ENCODE measurements at regions not wholly inside any gene's neighbourhood (a gene's known extent, or its start where the extent isn't known, plus 50 kb on each side); places are given as distances from the start of the nearest gene placed in this dataset.
"Not testable (repeated sequence)": the region's sequence is repeated elsewhere in the genome, so short reads cannot be mapped to it uniquely, and the experiment has no call there.

DNA sequence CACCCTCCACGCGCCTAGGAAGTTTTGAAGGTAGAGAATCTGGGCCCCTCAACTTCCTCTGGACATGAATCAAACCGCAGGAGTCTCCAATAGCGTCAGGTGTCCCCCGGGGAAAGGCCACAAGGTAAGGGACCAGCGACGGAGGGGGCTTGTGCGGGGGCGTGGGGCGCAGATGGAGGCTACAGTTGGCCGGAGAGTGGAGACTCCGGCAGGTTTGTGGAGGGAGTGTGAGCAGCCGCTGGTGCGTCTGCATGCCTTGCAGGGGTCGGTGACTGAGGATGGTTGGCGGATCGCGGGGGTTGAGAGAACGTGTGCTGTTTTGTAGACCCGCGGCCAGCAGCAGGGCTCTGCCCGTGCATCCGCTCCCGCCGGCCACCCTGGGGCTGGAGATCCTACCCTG lies 303.3 kb upstream of the DPP6 start:
- DNase-seq (ENCODE audit: low read depth); H3K4me3 ChIP-seq (ENCODE audit: low read depth, low read length): not testable (repeated sequence)

DNA sequence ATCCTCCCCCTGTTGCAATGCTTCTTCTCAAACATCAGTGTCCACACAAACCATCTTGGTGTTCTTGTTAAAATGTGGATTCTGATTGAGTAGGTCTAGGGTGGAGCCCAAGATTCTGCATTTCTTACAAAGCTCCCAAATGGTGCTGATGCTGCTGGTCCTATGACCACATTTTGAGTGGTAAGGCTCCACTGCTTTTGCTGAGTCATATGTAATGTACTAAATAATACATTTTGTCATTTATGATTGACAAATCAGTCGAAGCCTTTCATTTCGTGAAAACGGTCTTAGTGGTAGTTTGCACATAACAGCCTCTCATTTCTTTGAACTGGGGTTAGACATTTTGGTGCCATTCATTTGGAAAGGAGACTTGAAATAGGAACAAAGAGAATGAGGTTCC lies 286.3 kb upstream of the DPP6 start:
- not testable (repeated sequence) for DNase-seq (ENCODE audit: low read depth); H3K4me3 ChIP-seq (ENCODE audit: low read depth, low read length)

DNA sequence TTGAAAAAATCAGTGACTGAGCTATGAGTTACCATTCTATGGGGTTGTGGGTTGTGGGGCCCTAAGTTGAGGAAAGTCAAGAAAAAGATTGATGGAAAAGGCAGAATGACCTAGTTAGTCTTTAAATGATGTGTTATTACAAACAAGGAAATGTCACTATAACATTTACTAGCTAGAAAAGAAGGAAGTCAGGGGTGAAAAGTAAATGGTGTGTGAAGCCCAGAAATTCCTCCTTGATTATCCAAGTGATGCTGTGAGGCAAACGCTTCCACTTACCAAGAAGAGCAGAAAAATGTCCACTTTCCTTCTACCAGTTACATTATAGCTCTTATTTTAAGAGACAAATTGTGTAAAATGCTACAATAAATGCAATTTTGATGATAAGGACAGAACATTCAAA lies 285.3 kb upstream of the DPP6 start:
- not testable (repeated sequence) for DNase-seq (ENCODE audit: low read depth); H3K4me3 ChIP-seq (ENCODE audit: low read depth, low read length)

DNA sequence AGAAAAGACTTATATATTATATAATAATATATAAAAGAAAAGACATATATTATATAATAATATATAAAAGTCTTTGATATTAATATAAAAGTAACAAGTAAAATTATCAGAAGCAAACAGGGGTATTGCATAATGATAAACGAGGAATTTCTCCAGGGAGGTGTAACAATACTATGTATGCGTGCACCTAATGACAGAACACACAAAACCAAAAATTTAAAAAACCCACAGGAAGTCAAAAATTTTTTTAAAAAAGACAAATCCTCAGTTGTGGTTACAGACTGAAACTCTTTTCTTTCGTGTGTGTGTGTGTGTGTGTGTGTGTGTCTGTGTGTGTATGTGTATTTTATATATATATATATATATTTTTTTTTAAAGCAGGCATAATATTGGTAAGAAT lies 279.2 kb upstream of the DPP6 start:
- no peak overlapping the region for H3K4me3 ChIP-seq (ENCODE audit: low read depth, low read length)
- TF ChIP-seq, protein P1, sequence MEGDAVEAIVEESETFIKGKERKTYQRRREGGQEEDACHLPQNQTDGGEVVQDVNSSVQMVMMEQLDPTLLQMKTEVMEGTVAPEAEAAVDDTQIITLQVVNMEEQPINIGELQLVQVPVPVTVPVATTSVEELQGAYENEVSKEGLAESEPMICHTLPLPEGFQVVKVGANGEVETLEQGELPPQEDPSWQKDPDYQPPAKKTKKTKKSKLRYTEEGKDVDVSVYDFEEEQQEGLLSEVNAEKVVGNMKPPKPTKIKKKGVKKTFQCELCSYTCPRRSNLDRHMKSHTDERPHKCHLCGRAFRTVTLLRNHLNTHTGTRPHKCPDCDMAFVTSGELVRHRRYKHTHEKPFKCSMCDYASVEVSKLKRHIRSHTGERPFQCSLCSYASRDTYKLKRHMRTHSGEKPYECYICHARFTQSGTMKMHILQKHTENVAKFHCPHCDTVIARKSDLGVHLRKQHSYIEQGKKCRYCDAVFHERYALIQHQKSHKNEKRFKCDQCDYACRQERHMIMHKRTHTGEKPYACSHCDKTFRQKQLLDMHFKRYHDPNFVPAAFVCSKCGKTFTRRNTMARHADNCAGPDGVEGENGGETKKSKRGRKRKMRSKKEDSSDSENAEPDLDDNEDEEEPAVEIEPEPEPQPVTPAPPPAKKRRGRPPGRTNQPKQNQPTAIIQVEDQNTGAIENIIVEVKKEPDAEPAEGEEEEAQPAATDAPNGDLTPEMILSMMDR (conservative IDR thresholded peaks at IDR 0.05; ENCODE audit: low read depth, low read length) = no peak
- DNase-seq (ENCODE audit: low read depth) = no peak

DNA sequence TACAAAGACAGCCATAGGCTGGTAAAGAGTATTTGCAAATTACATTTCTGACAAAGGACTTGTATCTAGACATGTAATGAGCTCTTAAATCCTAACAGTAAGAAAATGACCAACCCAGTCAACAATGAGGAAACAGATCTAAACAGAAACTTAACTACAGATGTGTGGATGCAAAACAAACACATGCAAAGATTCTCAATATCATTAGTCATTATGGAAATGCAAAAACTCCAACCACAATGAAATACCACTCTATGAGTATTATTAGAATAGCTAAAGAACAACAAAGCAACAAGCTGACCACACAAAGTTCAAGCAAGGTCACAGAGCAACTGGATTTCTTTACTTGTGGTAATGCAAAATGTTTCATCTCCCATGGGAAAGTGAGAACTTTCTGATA lies 275.3 kb upstream of the DPP6 start:
- not testable (repeated sequence) for DNase-seq (ENCODE audit: low read depth); H3K4me3 ChIP-seq (ENCODE audit: low read depth, low read length)

DNA sequence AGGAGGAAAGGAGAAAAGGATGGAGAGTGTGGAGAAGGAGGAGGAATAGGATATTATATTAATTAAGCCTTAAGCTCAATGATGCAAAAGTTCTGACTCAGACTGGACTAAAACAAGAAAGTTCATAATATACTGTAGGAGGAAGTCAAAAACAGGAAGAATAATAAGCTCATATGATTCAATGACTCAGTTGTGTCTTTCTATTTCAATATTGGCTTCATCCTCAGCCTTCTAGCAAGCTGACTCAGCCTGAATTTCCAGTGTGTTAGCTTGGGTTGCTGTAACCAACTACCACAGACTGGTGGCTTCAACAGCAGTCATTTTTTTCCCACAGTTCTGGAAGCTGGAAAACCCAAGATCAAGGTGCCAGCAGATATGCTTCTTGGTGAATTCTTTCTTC lies 254.8 kb upstream of the DPP6 start:
- not testable (repeated sequence) for H3K4me3 ChIP-seq (ENCODE audit: low read depth, low read length); DNase-seq (ENCODE audit: low read depth)

DNA sequence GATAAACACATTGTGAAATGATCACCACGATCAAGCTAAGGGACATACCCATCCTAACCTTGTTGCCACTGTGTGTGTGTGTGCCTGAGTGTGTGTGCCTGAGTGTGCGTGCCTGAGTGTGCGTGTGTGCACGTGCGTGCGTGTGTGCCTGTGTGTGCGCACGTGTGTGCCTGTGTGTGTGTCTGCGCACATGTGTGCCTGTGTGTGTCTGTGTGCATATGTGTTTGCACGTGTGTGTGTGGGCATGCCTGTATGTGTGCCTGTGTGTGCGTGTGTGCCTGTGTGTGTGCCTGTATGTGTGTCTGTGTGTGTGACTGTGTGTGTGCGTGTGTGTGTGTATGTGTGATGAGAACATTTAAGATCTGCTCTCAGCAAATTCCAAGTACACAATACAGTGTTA lies 244.1 kb upstream of the DPP6 start:
- no peak overlapping the region for H3K4me3 ChIP-seq (ENCODE audit: low read depth, low read length)
- no peak for DNase-seq (ENCODE audit: low read depth)
- TF ChIP-seq, protein P1 (conservative IDR thresholded peaks at IDR 0.05; ENCODE audit: low read depth, low read length) = no peak

DNA sequence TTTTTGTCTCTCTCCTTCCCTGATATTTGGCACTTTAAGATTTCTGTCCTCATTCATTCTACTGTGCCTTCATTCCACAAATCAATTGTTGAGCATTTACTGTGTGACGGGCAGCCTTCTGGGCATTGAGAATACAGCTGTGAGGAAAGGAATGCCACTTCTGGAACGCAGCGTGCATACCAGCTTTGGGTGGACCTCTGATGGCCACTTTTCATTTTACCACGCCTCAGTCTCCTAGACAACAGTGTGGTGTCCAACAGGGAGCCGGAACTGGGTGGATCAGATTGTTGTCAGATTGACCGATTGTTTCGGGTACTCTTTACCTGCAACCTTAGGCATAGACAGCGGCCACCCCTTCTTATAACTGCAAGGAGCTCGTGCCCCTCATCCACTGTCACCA lies 222.7 kb upstream of the DPP6 start:
- DNase-seq (ENCODE audit: low read depth) = no peak

DNA sequence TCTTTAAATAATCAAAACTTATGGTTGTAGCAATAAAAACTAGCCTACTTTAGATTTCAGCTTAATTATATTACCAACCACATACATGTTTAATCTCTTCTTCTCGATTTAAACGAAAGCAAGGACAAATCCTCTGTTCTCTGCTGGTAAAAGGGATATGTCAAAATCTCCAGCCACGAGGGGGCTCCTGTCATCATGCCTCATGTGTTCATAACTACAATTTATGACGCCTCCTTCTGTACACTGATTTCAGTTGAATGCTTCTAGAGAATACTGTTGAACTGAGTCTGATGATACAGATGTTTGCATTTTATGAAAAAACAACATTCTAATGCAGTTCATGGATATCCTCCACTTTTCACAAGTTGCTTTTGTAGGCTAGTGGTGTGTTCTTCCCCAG lies 220.0 kb upstream of the DPP6 start:
- TF ChIP-seq, protein P1 (conservative IDR thresholded peaks at IDR 0.05; ENCODE audit: low read depth, low read length) = no peak
- DNase-seq (ENCODE audit: low read depth) = no peak
- no peak overlapping the region for H3K4me3 ChIP-seq (ENCODE audit: low read depth, low read length)

More for the DNA sequence above, 222.7 kb upstream of the DPP6 start:
- H3K4me3 ChIP-seq (ENCODE audit: low read depth, low read length) = no peak overlapping the region
- TF ChIP-seq, protein P1 (conservative IDR thresholded peaks at IDR 0.05; ENCODE audit: low read depth, low read length) = no peak

DNA sequence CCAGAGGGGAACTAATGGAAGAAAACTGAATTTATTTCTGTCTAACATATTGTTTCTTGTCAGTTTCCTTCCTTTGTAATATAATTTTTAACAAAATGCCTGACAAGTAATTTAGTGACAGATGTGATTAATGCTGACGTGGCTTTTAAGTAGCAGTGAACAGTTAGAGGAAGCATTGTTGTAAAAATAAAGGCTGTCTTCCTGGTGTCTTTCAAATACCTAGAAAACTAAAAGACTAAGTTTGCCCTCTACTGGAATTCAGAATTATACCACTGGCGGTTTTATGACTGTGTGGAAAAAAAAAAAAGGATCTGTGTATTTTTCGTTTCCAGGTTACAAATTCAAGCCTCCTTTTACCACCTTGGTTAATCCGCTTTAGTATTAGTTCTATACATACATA lies 217.1 kb upstream of the DPP6 start:
- H3K4me3 ChIP-seq (ENCODE audit: low read depth, low read length) = no peak overlapping the region
- no peak for DNase-seq (ENCODE audit: low read depth)
- TF ChIP-seq, protein P1 (conservative IDR thresholded peaks at IDR 0.05; ENCODE audit: low read depth, low read length) = peak; percentile 23
